ENCODE measurements at regions not wholly inside any gene's neighbourhood (a gene's known extent, or its start where the extent isn't known, plus 50 kb on each side); places are given as distances from the start of the nearest gene placed in this dataset.

GRCh38 chr22:46072981-46073682 lies 77.2 kb upstream of the PPARA start:
- ATAC-seq, result no peak
- no peak for TF ChIP-seq ISL1 (CRISPR knock-in tag; IDR thresholded peaks at IDR 0.05)
- no peak for TF ChIP-seq ZNF565 (CRISPR knock-in tag; conservative IDR thresholded peaks at IDR 0.05; ENCODE audit: low read depth)
- no peak for TF ChIP-seq ZNF70 (CRISPR knock-in tag; IDR thresholded peaks at IDR 0.05)
- no peak for TF ChIP-seq TSHZ2 (CRISPR knock-in tag; IDR thresholded peaks at IDR 0.05)
- TF ChIP-seq TCF4 (CRISPR knock-in tag; IDR thresholded peaks at IDR 0.05; ENCODE audit: borderline replicate concordance), result no peak
- no peak for TF ChIP-seq ZC3H10 (CRISPR knock-in tag; IDR thresholded peaks at IDR 0.05)
- TF ChIP-seq TOX (CRISPR knock-in tag; IDR thresholded peaks at IDR 0.05; ENCODE audit: borderline replicate concordance), result no peak
- no peak for TF ChIP-seq ARNTL (CRISPR knock-in tag; IDR thresholded peaks at IDR 0.05; ENCODE audit: borderline replicate concordance, low read depth)
- no peak for TF ChIP-seq PPARA (CRISPR knock-in tag; IDR thresholded peaks at IDR 0.05; ENCODE audit: borderline replicate concordance)
- no peak for TF ChIP-seq ESRRG (CRISPR knock-in tag; IDR thresholded peaks at IDR 0.05)
- no peak for TF ChIP-seq GLIS3 (CRISPR knock-in tag; IDR thresholded peaks at IDR 0.05)
- TF ChIP-seq ZFP30 (CRISPR knock-in tag; IDR thresholded peaks at IDR 0.05), result no peak
- no peak for TF ChIP-seq ZNF8 (CRISPR knock-in tag; IDR thresholded peaks at IDR 0.05)
- TF ChIP-seq, protein P1, sequence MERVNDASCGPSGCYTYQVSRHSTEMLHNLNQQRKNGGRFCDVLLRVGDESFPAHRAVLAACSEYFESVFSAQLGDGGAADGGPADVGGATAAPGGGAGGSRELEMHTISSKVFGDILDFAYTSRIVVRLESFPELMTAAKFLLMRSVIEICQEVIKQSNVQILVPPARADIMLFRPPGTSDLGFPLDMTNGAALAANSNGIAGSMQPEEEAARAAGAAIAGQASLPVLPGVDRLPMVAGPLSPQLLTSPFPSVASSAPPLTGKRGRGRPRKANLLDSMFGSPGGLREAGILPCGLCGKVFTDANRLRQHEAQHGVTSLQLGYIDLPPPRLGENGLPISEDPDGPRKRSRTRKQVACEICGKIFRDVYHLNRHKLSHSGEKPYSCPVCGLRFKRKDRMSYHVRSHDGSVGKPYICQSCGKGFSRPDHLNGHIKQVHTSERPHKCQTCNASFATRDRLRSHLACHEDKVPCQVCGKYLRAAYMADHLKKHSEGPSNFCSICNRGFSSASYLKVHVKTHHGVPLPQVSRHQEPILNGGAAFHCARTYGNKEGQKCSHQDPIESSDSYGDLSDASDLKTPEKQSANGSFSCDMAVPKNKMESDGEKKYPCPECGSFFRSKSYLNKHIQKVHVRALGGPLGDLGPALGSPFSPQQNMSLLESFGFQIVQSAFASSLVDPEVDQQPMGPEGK (CRISPR knock-in tag; IDR thresholded peaks at IDR 0.05; ENCODE audit: borderline replicate concordance), result no peak
- no peak for TF ChIP-seq RARB (CRISPR knock-in tag; IDR thresholded peaks at IDR 0.05)
- TF ChIP-seq, protein P2, sequence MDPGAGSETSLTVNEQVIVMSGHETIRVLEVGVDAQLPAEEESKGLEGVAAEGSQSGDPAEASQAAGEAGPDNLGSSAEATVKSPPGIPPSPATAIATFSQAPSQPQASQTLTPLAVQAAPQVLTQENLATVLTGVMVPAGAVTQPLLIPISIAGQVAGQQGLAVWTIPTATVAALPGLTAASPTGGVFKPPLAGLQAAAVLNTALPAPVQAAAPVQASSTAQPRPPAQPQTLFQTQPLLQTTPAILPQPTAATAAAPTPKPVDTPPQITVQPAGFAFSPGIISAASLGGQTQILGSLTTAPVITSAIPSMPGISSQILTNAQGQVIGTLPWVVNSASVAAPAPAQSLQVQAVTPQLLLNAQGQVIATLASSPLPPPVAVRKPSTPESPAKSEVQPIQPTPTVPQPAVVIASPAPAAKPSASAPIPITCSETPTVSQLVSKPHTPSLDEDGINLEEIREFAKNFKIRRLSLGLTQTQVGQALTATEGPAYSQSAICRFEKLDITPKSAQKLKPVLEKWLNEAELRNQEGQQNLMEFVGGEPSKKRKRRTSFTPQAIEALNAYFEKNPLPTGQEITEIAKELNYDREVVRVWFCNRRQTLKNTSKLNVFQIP (CRISPR knock-in tag; IDR thresholded peaks at IDR 0.05; ENCODE audit: borderline replicate concordance, low read depth), result no peak
- no peak for TF ChIP-seq ZFP3 (CRISPR knock-in tag; IDR thresholded peaks at IDR 0.05)
- TF ChIP-seq CSDC2 (CRISPR knock-in tag; IDR thresholded peaks at IDR 0.05), result no peak

GRCh38 chr22:46073683-46074504 lies 76.4 kb upstream of the PPARA start:
- TF ChIP-seq BACH2 (CRISPR knock-in tag; IDR thresholded peaks at IDR 0.05; ENCODE audit: borderline replicate concordance), result no peak
- no peak for TF ChIP-seq ZNF70 (CRISPR knock-in tag; IDR thresholded peaks at IDR 0.05)
- no peak for TF ChIP-seq TSHZ2 (CRISPR knock-in tag; IDR thresholded peaks at IDR 0.05)
- TF ChIP-seq ZNF8 (CRISPR knock-in tag; IDR thresholded peaks at IDR 0.05), result no peak
- TF ChIP-seq, protein P1 (CRISPR knock-in tag; IDR thresholded peaks at IDR 0.05; ENCODE audit: borderline replicate concordance), result no peak
- TF ChIP-seq ZFP3 (CRISPR knock-in tag; IDR thresholded peaks at IDR 0.05), result no peak
- TF ChIP-seq ISL1 (CRISPR knock-in tag; IDR thresholded peaks at IDR 0.05), result no peak
- TF ChIP-seq OSR1 (CRISPR knock-in tag; IDR thresholded peaks at IDR 0.05), result no peak
- no peak for TF ChIP-seq CREB5 (CRISPR knock-in tag; IDR thresholded peaks at IDR 0.05; ENCODE audit: low read depth)
- TF ChIP-seq ZNF565 (CRISPR knock-in tag; conservative IDR thresholded peaks at IDR 0.05; ENCODE audit: low read depth), result no peak
- TF ChIP-seq, protein P2 (CRISPR knock-in tag; IDR thresholded peaks at IDR 0.05; ENCODE audit: borderline replicate concordance, low read depth), result no peak
- ATAC-seq, result no peak; the same call in 2 of the 3 replicates
